CD4-positive, alpha-beta T cell treated with Interleukin-15 for 4 hours (primary cell): ENCODE measurements at regions not wholly inside any gene's neighbourhood (a gene's known extent, or its start where the extent isn't known, plus 50 kb on each side); places are given as distances from the start of the nearest gene placed in this dataset.
"Not testable (repeated sequence)": the region's sequence is repeated elsewhere in the genome, so short reads cannot be mapped to it uniquely, and the experiment has no call there.

ENCODE experiments used
- DNase-seq: peaks from one replicate; pipeline ENCODE4 v3.0.0-alpha.2; 2020; ENCODE audit warnings: low spot score

DNA sequence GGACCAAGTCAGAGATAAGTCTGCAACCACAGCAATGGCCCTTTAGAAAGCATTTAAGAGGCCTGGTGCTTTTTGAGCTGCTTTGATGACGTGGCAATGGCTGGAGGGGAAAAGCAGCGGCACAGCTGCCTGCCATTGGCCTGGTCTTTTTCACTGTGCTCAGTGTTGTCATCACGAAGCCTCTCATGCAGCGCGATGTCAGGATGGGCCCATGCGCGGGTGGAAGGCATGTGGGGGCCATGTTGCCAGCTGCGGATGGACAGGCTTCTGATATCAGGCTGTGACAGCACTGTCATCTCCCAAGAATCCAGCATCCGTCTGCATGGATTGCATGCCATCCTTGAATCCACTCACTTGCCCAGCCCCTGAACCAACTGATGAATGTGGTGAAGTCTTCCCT is 204.5 kb downstream of the ACKR3 start:
- DNase-seq: no peak

DNA sequence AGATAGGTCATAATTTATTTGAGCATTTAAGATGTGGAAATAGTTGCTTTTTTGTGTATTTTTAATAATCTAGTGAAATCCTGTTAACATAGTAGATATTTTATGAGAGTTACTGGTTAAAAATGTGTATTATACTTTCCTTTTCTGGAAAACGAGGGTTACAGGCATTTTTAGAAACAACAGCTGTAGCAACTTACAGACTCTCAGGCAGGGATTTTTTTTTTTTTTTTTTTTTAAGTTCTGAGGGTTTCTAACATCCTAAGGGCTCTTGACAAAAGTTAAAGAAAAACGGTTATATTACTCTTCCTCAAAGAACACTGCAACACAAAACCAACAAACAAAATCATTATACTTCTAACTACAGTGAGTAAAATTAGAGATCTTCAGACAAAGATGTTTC is 205.9 kb downstream of the ACKR3 start:
- no peak for DNase-seq

DNA sequence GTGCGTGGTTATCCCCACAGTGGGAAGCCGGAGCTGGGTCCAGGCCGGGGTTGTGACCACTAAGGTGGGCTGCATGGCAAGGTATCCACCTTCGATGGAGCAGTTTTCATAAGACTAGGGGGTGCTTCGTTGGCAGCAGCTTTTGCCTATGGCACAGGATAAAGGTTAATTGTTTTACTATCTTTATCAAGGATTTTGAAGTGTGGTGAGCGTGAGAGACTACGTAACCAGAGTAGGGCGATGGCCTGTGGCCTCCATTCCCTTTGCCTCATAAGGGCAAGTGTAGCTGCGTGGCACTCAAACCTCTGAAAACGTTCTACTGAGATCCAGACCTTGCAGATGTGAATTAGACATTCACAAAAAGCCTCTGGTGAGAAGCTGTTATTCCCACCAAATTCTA is 206.6 kb downstream of the ACKR3 start:
- DNase-seq: no peak

GRCh38 chr2:236776695-236777251 is 207.1 kb downstream of the ACKR3 start:
- DNase-seq: no peak

- DNase-seq: no peak
These were observed 207.8 kb downstream of the ACKR3 start for GRCh38 chr2:236777408-236777807.

DNA sequence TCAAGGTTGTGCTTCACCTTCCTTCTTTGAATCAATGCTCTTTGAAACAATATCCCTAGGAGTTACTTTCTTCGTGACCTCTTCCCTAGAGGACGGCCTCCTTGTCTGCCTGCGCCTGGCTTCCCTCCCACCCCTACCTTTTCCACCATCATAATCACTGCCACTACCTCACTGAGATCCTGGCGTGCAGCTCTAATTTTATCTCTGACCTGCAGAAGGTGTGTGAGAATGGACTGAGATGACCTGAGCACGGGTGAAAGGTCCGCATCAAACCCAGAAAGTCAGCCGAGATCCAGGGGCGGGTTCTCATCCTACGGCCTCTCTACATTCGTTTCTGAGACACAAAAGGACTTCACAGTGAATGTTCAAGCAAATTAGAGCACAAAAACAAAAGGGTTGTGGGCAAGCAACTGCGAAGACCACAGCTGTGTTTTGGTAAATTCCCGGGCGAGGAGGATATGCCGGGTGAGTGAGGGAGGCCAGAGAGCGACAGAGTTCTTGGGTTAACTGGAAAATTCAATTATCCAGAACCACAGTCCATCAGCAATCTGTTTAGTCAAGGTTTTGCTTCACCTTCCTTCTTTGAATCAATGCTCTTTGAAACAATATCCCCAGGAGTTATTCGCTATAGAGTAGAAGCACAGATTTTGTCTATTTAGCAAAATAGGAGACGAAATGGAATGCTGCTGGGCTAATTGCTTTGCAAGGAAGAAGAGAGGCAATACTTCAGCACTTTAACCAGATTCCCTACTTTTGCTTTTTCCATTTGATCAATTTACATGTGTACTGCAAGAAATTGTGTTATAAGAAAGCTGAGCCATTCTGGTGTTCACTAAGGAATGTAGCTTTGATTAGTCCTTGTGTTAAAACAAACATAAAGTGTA is 212.6 kb downstream of the ACKR3 start:
- no peak for DNase-seq

GRCh38 chr2:236782938-236783337 is 213.3 kb downstream of the ACKR3 start:
- DNase-seq: no peak

GRCh38 chr2:236783417-236784020 is 213.9 kb downstream of the ACKR3 start:
- DNase-seq: no peak

GRCh38 chr2:236785611-236786057 is 216.0 kb downstream of the ACKR3 start:
- DNase-seq: no peak

DNA sequence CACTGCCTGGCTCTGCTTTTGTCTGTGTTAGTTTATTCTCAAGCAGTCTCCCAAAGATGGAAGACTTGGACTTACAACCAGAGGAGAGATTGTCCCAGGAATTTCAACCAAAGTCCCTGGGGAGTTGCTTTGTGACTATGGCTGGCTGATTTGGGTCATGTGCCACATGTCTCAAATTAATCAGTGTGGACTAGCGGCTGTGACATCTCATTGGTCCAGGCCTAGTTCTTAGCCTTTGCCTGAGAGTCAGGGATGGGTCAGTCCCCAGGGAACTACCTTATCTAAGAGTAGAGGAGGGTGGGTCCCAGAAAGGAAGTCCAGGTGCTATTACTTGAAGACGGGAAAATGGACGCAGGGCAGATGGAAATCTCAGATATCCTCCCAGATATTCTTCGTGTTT is 217.1 kb downstream of the ACKR3 start:
- no peak for DNase-seq

GRCh38 chr2:236787376-236787775 is 217.8 kb downstream of the ACKR3 start:
- not testable (repeated sequence) for DNase-seq

DNA sequence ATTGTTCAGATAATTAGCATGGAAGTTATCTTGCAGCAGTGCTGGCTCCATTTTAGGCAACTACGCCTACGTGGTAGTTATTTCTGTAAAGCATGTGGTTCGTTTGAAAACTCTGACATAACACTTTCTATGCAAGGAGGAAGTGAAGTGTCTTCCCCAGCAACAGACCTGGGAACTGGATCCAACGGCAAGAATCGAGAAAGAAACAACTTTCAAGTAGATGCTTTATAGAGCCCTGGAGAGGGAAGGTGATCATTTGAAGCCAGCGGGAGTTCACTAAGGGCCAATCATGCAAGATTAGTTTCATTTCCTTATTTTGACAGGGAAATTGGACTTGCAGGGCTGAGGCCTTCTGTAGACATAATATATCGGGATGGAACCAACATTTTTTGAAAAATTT is 218.3 kb downstream of the ACKR3 start:
- DNase-seq: no peak

- DNase-seq: no peak
These were observed 221.3 kb downstream of the ACKR3 start for GRCh38 chr2:236790963-236791362.

- DNase-seq: no peak
These were observed 223.7 kb downstream of the ACKR3 start for GRCh38 chr2:236793023-236794011.

DNA sequence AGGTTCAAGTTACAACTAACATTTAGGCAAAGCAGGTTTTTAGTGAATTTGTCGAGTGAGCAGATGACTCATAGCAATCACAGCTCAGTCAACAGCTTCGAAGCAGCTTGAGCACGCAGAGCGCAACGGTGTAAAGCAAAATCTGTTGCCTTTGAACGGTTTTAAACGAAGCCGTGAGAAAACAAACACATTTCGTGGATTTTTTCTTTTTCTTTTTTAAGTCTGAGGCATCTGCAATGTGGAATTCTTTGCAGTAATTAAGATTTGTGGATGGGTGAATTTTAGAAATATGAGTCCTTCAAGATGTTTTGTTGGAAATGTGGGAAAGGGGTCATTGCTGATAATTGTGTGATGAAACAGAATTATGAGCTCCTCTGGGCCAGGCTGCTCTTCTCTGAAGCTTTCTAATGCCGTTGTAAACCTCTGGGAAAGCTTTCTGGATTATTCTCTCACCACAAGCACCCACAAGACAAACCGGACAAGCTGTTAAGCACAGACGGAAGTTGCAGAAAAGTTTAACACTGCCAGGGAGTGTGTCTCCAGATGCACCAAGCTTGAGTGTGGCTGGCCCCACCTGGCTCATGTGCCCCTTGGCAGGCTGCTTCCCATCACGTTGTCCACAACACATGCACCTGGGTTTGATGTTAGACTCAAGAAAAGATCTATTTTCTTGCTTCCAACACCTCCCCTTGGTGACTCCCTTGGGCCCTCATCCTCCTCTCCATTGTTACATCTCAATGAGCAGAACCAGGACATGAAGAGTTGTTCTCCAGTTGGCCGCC is 224.7 kb downstream of the ACKR3 start:
- no peak for DNase-seq

DNA sequence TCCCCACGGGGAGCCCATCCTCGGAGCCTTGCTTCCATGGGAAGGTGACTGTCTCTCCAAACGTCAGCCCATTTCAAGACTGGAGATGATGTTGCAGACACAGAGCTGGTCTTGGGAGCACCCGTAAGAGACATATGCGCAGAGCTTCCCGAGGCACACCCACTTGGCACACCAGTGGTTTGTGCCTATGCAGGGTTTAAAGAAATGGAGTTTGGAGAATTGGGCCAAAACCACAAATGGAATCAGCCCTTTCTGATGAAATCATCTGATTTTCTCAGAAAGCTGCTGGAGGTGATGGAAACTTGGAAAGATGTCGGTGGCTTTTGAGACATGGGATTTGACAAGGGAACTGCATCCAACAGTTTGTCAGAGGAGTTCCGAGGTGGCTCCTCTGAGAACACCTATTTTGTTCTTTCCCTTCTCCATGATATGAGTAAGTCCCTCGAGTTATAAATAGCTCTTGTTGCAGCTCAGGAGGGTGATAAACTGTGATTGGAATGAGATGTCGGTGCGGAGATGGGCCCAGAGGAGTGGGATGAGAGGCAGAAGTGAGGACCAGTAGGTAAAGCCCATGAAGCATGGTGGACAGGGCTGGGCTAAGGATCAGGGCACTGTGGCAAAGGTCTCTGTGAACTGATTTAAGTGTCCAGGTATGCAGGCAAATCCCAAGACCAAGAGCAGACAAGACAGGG is 225.7 kb downstream of the ACKR3 start:
- DNase-seq: no peak

- no peak for DNase-seq
These were observed 226.2 kb downstream of the ACKR3 start for GRCh38 chr2:236795861-236796219.

- no peak for DNase-seq
These were observed 226.6 kb downstream of the ACKR3 start for GRCh38 chr2:236796236-236796635.

DNA sequence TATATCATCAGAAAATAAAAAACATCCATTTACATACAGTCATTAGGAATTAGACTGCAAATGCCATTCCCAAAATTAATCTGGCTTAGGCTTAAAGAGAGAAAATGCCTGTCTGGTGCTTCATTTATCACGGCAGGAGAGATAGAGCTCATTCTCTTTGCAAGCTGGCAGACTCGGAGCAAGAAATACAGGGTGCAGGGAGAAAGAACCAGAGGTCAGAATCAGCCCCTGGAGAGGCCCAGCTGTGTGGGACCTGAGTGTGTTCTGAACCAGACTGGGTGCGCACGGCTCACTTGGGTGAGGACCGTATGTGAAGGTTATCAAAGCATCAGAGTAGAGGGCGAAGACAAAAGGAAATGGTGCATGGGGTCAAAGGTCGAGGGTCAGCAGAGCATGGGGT is 227.8 kb downstream of the ACKR3 start:
- no peak for DNase-seq

DNA sequence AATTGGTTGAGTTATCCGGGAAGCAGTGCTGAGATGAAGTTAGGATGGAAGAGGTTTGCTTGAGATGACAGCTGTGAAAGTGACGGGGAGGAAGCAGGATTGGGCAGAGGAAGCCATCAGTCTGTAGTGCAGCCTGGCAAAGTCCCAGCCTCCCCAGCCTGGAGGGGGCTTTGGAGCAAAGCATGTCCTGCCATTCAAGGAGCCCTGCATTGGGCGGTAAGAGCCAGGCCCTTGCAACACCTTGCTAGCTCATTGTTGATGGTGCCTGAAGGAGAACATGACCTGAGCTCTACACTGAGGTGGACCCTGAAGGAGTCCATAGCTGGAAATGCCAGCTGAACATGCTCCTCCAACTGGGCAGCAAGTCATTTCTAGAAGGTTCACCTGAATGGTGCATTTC is 228.9 kb downstream of the ACKR3 start:
- no peak for DNase-seq
